HG02642 (cell line): ENCODE measurements at regions not wholly inside any gene's neighbourhood (a gene's known extent, or its start where the extent isn't known, plus 50 kb on each side); places are given as distances from the start of the nearest gene placed in this dataset.

Experiments
- ATAC-seq: cut with Tn5 transposase; IDR thresholded peaks from one replicate; pipeline ENCODE4 v1.9.1; 2021; ENCODE audit warnings: mild to moderate bottlenecking; ENCODE audit not compliant: unreplicated experiment, poor library complexity

GRCh38 chr20:20890751-20891150 lies 178.3 kb upstream of the RALGAPA2 start:
- no peak for ATAC-seq

GRCh38 chr20:20888936-20889335 lies 176.5 kb upstream of the RALGAPA2 start:
- ATAC-seq, result no peak

- ATAC-seq, result no peak
Measured at GRCh38 chr20:20888266-20888656, 175.8 kb upstream of the RALGAPA2 start.

GRCh38 chr20:20887593-20888265 lies 175.3 kb upstream of the RALGAPA2 start:
- ATAC-seq, result no peak

- no peak for ATAC-seq
Measured at GRCh38 chr20:20881808-20882207, 169.4 kb upstream of the RALGAPA2 start.

- ATAC-seq, result no peak
Measured at GRCh38 chr20:20877079-20877478, 164.6 kb upstream of the RALGAPA2 start.

- ATAC-seq, result no peak
Measured at GRCh38 chr20:20875716-20876115, 163.3 kb upstream of the RALGAPA2 start.

- ATAC-seq, result no peak
Measured at GRCh38 chr20:20872428-20872827, 160.0 kb upstream of the RALGAPA2 start.

GRCh38 chr20:20869161-20869775 lies 156.8 kb upstream of the RALGAPA2 start:
- ATAC-seq, result no peak

GRCh38 chr20:20864351-20865096 lies 152.1 kb upstream of the RALGAPA2 start:
- no peak for ATAC-seq

GRCh38 chr20:20860078-20860806 lies 147.8 kb upstream of the RALGAPA2 start:
- ATAC-seq, result peak; percentile 81

GRCh38 chr20:20859510-20859909 lies 147.1 kb upstream of the RALGAPA2 start:
- no peak for ATAC-seq

- ATAC-seq, result no peak
Measured at GRCh38 chr20:20856956-20857355, 144.5 kb upstream of the RALGAPA2 start.

GRCh38 chr20:20856306-20856705 lies 143.9 kb upstream of the RALGAPA2 start:
- no peak for ATAC-seq

- no peak for ATAC-seq
Measured at GRCh38 chr20:20851385-20851784, 138.9 kb upstream of the RALGAPA2 start.

- ATAC-seq, result no peak
Measured at GRCh38 chr20:20850407-20850806, 138.0 kb upstream of the RALGAPA2 start.

- no peak for ATAC-seq
Measured at GRCh38 chr20:20849161-20849560, 136.7 kb upstream of the RALGAPA2 start.

GRCh38 chr20:20847814-20848213 lies 135.4 kb upstream of the RALGAPA2 start:
- no peak for ATAC-seq

GRCh38 chr20:20843982-20844381 lies 131.5 kb upstream of the RALGAPA2 start:
- ATAC-seq, result no peak

- no peak for ATAC-seq
Measured at GRCh38 chr20:20839771-20840170, 127.3 kb upstream of the RALGAPA2 start.

GRCh38 chr20:20837574-20838021 lies 125.2 kb upstream of the RALGAPA2 start:
- ATAC-seq, result no peak
